GM12891 (cell line): ENCODE measurements at regions not wholly inside any gene's neighbourhood (a gene's known extent, or its start where the extent isn't known, plus 50 kb on each side); places are given as distances from the start of the nearest gene placed in this dataset.

Source experiments
- PAX5 ChIP-seq: IDR thresholded peaks from 2 replicates; pipeline ENCODE4 v1.6.1; 2011; ENCODE audit warnings: low read length, moderate library complexity, mild to moderate bottlenecking; ENCODE audit not compliant: insufficient read depth, severe bottlenecking
- POLR2A ChIP-seq: IDR thresholded peaks from 2 replicates; pipeline ENCODE4 v1.6.1; 2011; ENCODE audit warnings: low read depth, low read length, control low read depth
- POLR2AphosphoS5 ChIP-seq: IDR thresholded peaks from 2 replicates; pipeline ENCODE4 v1.6.1; 2011; ENCODE audit warnings: low read depth, low read length, control low read depth
- POU2F2 ChIP-seq: IDR thresholded peaks from 2 replicates; pipeline ENCODE4 v1.6.1; 2011; ENCODE audit warnings: low read depth, mild to moderate bottlenecking, control low read depth, low read length, moderate library complexity
- SPI1 ChIP-seq: IDR thresholded peaks from 2 replicates; pipeline ENCODE4 v1.6.1; 2011; ENCODE audit warnings: low read depth, low read length, control low read depth
- TAF1 ChIP-seq: IDR thresholded peaks from 2 replicates; pipeline ENCODE4 v1.6.1; 2011; ENCODE audit warnings: low read depth, low read length, control low read depth

- no peak for TF ChIP-seq POLR2A
- TF ChIP-seq POLR2AphosphoS5, result no peak
- TF ChIP-seq SPI1, result no peak
- TF ChIP-seq TAF1, result no peak
- no peak for TF ChIP-seq POU2F2
- TF ChIP-seq PAX5, result no peak
Measured at GRCh38 chr12:105590571-105590970, 260.1 kb downstream of the C12orf75 start.
